OCI-LY3 (cell line): ENCODE measurements at regions not wholly inside any gene's neighbourhood (a gene's known extent, or its start where the extent isn't known, plus 50 kb on each side); places are given as distances from the start of the nearest gene placed in this dataset.
A peak's percentile ranks its signal among the peaks of the same experiment; 100 is the strongest.

Experiments
- H2AFZ ChIP-seq: fragments of 200-600, 300-600 bp; shearing (Covaris generic); 2 replicates; pipeline ENCODE4 v1.6.0; 2014; ENCODE audit warnings: antibody characterized with exemption, low read depth, low read length
- H3K27ac ChIP-seq: fragments of 200-600, 300-600 bp; sonication (generic); 2 replicates; pipeline ENCODE4 v1.5.1; 2014; ENCODE audit warnings: mild to moderate bottlenecking, low read length, moderate library complexity, mixed read lengths
- H3K27me3 ChIP-seq: fragments of 200-600, 300-600 bp; sonication (generic); 2 replicates; pipeline ENCODE4 v1.6.1; 2014; ENCODE audit warnings: low read depth, low read length, mixed read lengths
- H3K36me3 ChIP-seq: fragments of 200-600, 300-600 bp; sonication (generic); replicated peaks from 2 replicates; pipeline ENCODE3; 2014; ENCODE audit warnings: low read depth, low read length, mixed read lengths
- H3K4me1 ChIP-seq: fragments of 300-600, 200-600 bp; sonication (generic); 2 replicates; pipeline ENCODE4 v1.6.1; 2014; ENCODE audit warnings: low read length, mixed read lengths
- H3K4me2 ChIP-seq: fragments of 200-600, 300-600 bp; sonication (generic); 2 replicates; pipeline ENCODE4 v1.6.1; 2014; ENCODE audit warnings: low read length, mixed read lengths
- H3K4me3 ChIP-seq: fragments of 300-600, 200-600 bp; sonication (generic); 2 replicates; pipeline ENCODE4 v1.5.1; 2014; ENCODE audit warnings: antibody characterized with exemption, mild to moderate bottlenecking, low read length, moderate library complexity
- H3K79me2 ChIP-seq: fragments of 300-600, 200-600 bp; shearing (Covaris generic); 2 replicates; pipeline ENCODE4 v1.6.1; 2014; ENCODE audit warnings: mild to moderate bottlenecking, low read length, mixed read lengths
- H3K9ac ChIP-seq: fragments of 300-600, 200-600 bp; shearing (Covaris generic); 2 replicates; pipeline ENCODE4 v1.6.0; 2014; ENCODE audit warnings: mild to moderate bottlenecking, low read length, moderate library complexity
- H3K9me3 ChIP-seq: fragments of 200-600, 300-600 bp; shearing (Covaris generic); 2 replicates; pipeline ENCODE4 v1.6.1; 2014; ENCODE audit warnings: low read length, mixed read lengths; ENCODE audit not compliant: insufficient read depth
- H4K20me1 ChIP-seq: fragments of 200-600, 300-600 bp; sonication (generic); 2 replicates; pipeline ENCODE4 v1.6.1; 2016; ENCODE audit warnings: low read length, mixed read lengths; ENCODE audit not compliant: insufficient read depth
- EZH2phosphoT487 ChIP-seq: fragments of 200-600 bp; shearing (Covaris generic); IDR thresholded peaks from 2 replicates; pipeline ENCODE4 v1.6.1; 2018; ENCODE audit warnings: antibody characterized with exemption, mixed run types, low read depth
- TF ChIP-seq, protein P1 (sequence below): fragments of 200-600, 300-600 bp; sonication (generic); IDR thresholded peaks from 2 replicates; pipeline ENCODE4 v1.5.1; 2014; ENCODE audit warnings: antibody characterized with exemption, low read length, low read depth

DNA sequence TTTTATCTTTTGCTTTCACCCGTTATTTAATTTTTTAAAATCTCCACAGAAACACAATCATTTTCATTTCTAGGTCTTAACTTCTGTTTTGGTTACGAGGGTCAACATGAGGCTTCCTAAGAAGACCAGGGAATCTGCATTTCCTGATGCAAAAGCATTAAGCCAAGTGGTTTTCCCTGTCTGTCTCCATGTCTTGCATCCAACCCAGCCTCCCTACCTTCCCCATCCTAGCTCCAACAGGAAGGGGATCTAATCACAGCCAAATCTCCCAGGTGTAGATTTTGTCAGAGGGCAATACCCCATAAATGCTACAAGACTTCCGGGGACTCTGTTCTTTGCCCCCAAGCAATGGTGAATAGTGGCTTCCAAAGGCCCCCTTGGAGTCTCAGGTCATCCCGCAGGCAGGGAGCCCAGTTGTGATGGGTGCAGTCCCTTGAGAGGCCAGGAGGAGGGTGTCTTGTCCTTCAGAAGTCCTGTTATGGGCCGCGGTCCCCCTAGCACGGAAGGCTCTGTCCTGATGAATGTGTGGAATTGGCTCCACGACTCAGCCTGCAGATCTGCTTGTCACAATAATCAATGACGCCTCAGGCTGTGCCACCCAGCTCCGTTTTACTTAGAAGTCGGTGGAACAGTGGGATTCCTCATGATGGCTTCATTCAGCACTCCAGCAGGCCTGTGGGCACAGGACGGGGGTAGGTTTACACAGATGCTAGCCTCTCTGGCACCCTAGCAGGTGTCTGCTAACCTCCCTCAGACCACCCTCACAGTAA, 141.1 kb downstream of the RGS9 start:
- no peaks in the 10 kb centered on the region for H4K20me1 ChIP-seq
- H3K79me2 ChIP-seq: no peaks in the 10 kb centered on the region
- peaks cover 18% of the 10 kb centered on the region for H3K4me1 ChIP-seq
- TF ChIP-seq EZH2phosphoT487: no peak
- TF ChIP-seq, protein P1, sequence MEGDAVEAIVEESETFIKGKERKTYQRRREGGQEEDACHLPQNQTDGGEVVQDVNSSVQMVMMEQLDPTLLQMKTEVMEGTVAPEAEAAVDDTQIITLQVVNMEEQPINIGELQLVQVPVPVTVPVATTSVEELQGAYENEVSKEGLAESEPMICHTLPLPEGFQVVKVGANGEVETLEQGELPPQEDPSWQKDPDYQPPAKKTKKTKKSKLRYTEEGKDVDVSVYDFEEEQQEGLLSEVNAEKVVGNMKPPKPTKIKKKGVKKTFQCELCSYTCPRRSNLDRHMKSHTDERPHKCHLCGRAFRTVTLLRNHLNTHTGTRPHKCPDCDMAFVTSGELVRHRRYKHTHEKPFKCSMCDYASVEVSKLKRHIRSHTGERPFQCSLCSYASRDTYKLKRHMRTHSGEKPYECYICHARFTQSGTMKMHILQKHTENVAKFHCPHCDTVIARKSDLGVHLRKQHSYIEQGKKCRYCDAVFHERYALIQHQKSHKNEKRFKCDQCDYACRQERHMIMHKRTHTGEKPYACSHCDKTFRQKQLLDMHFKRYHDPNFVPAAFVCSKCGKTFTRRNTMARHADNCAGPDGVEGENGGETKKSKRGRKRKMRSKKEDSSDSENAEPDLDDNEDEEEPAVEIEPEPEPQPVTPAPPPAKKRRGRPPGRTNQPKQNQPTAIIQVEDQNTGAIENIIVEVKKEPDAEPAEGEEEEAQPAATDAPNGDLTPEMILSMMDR: peak; percentile 63
- H3K27ac ChIP-seq: no peak overlapping the region; the same call in 1 of the 2 replicates
- H3K36me3 ChIP-seq: no peaks in the 10 kb centered on the region
- no peaks in the 10 kb centered on the region for H3K9me3 ChIP-seq
- 0 out of 2 replicates have a peak overlapping the region, but pooled peaks have one; percentile 3 for H2AFZ ChIP-seq
- peak overlapping the region; percentile 40 for H3K9ac ChIP-seq
- peak overlapping the region; percentile 95 for H3K4me2 ChIP-seq
- H3K27me3 ChIP-seq: 0 out of 2 replicates have a peak, but pooled peaks cover 9% of the 10 kb centered on the region
- H3K4me3 ChIP-seq: peak overlapping the region; percentile 72

DNA sequence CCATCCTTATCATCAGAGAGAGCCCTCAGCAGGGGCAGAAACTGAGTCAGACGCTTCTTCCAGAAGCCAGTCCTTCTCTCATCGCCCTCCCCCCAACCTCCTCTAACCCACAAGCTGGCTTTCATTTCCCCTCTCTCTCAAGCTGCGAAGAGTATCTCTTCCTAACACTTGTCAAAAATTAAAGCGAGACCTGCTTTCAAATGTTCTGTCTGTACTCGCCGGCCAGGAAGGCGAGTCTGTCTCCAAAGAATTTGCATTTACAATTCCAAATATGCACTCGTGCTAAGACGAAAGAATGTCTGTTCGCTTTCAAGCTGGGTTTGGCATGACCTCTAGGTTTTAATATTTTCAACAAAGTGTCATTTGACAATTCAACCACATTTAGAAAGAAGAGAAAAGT, 140.4 kb downstream of the RGS9 start:
- Histone ChIP-seq H3K36me3 (no peaks in the 10 kb centered on the region), H3K4me3 (peak overlapping the region; percentile 72), H3K79me2 (no peaks in the 10 kb centered on the region), H3K4me2 (peak overlapping the region; percentile 95), H3K9ac (peak overlapping the region; percentile 40), H3K27ac (no peak overlapping the region; the same call in 1 of the 2 replicates), H3K4me1 (peaks cover 18% of the 10 kb centered on the region), H3K27me3 (0 out of 2 replicates have a peak, but pooled peaks cover 7% of the 10 kb centered on the region), H3K9me3 (no peaks in the 10 kb centered on the region), H4K20me1 (no peaks in the 10 kb centered on the region), H2AFZ (0 out of 2 replicates have a peak overlapping the region, but pooled peaks have one; percentile 3)
- TF ChIP-seq EZH2phosphoT487: no peak
